HG02798 (cell line): ENCODE measurements at regions not wholly inside any gene's neighbourhood (a gene's known extent, or its start where the extent isn't known, plus 50 kb on each side); places are given as distances from the start of the nearest gene placed in this dataset.
"Not testable (repeated sequence)": the region's sequence is repeated elsewhere in the genome, so short reads cannot be mapped to it uniquely, and the experiment has no call there.

Experiments
- ATAC-seq: cut with Tn5 transposase; IDR thresholded peaks from one replicate; pipeline ENCODE4 v1.9.1; 2021; ENCODE audit warnings: mild to moderate bottlenecking; ENCODE audit not compliant: unreplicated experiment, poor library complexity

DNA sequence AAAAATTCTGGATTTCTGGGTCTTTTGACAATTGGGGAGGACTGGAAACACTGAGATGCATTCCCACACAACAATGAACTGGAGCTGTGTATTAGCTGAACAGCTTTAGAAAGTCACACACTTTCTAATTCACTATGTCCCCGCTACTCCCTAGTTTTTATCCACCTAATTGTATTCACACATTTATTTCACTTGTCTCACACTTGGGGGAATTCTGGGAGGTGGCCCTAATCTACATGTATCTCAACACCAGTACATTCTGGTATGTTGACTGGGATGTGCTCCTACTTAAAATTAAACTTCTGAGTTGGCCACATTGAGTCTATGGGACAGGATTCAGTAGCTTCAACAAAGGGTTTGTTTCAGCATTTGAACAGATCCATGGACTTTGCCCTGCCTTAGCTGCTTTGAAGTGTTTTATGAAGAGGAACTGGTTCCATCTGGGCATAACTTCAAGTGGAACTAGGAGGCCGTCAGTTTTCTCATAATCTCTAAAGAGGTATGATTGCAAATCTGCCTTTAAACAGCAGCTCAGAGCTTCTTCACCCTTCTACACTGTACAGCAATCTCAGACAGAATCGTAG is 106.5 kb upstream of the CMC1 start:
- no peak for ATAC-seq

GRCh38 chr3:28136607-28137216 is 104.7 kb upstream of the CMC1 start:
- no peak for ATAC-seq

- no peak for ATAC-seq
These were observed 103.3 kb upstream of the CMC1 start for GRCh38 chr3:28138043-28138610.

GRCh38 chr3:28139288-28139687 is 102.1 kb upstream of the CMC1 start:
- no peak for ATAC-seq

- ATAC-seq, result no peak
These were observed 101.3 kb upstream of the CMC1 start for GRCh38 chr3:28139967-28140634.

DNA sequence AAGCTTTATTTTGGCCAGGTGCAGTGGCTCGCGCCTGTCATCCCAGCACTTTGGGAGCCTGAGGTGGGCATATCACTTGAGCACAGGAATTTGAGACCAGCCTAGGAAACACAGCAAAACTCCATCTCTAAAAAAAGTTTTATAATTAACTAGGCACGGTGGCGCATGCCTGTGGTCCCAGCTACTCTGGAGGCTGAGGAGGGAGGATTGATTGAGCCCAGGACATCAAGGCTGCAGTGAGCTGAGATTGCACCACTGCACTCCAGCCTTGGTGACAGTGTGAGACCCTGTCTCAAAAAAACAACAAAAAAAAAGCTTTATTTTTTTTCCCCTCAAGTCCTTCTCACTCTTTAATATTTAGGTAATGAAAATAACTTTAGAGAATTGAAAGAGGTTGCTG is 100.8 kb upstream of the CMC1 start:
- no peak for ATAC-seq

DNA sequence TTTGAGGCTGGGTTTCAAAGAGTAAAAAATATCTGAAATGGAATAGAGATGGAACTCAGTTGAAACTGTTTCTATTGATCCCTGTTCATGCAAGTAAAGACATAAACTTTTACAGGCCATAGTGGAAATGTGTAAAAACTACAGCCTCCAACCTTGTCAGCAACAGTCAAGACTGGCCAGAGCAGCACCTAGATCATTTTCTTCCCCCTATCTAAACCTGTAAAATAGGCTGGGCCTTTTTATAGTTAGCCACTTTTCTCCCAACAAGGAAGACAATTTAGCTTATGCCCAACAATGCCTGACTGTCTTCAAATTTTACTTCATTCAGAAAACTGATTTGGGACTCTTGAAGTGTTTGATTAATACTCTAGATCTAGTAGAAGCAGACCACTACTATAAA is 91.5 kb upstream of the CMC1 start:
- ATAC-seq, result no peak

DNA sequence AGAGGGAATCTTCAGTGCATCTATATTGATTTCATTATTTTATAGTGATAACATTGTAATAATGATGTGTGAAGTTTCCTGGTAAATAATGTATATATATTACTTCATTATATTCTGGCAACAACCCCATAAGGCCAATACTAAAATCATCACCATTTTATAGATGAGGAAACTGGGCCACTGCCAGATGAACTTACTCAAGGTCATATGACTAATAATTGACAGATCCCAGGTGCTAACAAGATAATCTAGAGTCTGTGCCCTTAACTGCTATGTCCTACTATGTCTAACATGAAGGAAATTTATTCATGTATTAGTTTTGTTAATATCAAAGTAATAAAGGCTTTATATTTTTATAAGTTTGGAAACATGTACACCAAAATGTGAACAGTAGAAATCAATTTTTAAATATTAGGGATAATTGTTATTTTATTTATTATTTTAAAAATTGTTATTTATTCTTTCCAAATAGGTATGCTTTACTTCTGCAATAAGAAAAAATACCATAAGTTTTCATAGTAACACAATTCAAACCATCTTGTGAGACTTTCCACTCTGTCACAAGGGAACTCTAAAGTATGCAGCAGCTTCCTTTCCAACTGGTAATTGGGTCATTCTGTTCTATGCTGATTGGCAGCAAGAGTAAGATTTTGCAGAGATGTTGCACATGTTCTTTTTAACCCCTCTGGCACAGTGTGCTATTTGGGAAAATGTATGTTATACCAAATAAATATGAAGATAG is 90.8 kb upstream of the CMC1 start:
- no peak for ATAC-seq

DNA sequence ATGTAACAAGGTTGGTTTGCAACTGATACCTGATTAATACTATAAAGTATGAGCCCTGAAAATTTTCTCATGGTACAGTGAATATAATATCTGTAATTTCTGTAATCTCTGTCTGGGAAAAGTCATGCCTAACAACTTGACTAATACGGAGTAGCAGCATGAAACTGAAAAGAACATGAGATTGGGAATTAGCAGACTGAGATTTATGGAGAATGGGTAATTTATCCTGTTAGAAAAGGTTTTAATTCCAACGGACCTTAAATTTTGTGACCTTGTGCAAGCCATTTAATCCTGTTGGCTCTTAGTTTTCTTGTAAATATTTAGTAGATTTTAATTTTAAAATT is 90.2 kb upstream of the CMC1 start:
- no peak for ATAC-seq

DNA sequence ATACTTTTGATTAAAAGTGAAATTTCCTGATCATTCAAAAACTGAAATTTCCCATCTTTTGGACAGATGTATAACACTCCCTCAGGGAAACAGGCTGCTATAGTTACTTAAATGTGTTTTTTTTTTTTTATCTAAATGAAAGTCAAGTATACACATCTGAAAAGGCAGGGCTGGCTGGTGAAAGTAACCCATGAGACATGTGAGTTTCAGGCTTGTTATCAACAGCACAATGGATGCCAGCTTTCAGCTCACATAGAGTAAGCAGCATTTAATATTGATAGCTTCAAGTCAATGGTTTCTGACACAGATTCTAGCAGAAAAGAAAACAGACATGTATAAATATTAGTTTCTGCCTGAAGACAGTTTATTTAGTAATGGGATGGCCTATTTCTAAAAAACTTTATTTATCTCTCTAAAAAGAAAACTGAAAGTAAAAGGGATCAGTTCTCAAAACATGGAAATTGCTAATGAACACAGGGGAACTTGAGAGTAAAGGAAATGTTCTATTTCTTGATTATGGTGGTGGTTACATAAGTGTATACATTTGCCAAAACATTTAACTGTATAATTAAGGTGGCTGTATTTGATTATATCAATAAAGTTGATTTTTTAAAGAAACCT is 89.7 kb upstream of the CMC1 start:
- peak; percentile 92 for ATAC-seq

- ATAC-seq, result no peak
These were observed 85.8 kb upstream of the CMC1 start for GRCh38 chr3:28155631-28156030.

GRCh38 chr3:28156599-28156998 is 84.8 kb upstream of the CMC1 start:
- ATAC-seq, result not testable (repeated sequence)

GRCh38 chr3:28171962-28172361 is 69.5 kb upstream of the CMC1 start:
- peak; percentile 75 for ATAC-seq

- ATAC-seq, result no peak
These were observed 68.7 kb upstream of the CMC1 start for GRCh38 chr3:28172748-28173147.

DNA sequence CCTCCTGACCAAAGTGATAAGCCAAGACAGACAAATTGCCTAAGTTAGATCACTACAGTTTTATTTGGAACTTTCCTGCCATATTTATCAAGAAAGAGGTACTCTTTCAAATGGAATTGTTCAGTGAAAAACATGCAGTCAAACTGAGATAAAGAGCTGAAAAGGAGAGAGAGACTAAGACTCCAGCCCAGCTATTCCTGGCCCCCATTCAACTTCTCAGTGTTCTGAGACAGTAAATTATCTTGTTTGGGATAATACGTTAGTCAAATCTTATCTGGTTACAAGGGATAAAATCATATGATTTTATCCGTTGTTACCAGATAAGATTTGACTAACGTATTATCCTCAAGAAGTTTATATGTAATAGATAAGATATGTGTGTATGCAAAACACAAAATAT is 67.6 kb upstream of the CMC1 start:
- no peak for ATAC-seq

- ATAC-seq, result no peak
These were observed 54.7 kb upstream of the CMC1 start for GRCh38 chr3:28186748-28187147.

GRCh38 chr3:28188686-28189085 is 52.7 kb upstream of the CMC1 start:
- no peak for ATAC-seq

GRCh38 chr3:28191363-28191762 is 50.1 kb upstream of the CMC1 start:
- ATAC-seq, result no peak
